Sigmoid colon (tissue), 4 donors: ENCODE measurements at regions not wholly inside any gene's neighbourhood (a gene's known extent, or its start where the extent isn't known, plus 50 kb on each side); places are given as distances from the start of the nearest gene placed in this dataset.

ENCODE experiments used
- CTCF ChIP-seq, 4 experiments: fragments of 450-650 bp in 3 of 4; fragments of 200-600 bp in 1 of 4; IDR thresholded peaks; one replicate each; pipeline ENCODE4 v1.5.1; 2016 to 2019; ENCODE audit warnings: antibody characterized with exemption in 4 of 4, mild to moderate bottlenecking in 3 of 4, moderate library complexity in 2 of 4
- EP300 ChIP-seq, 4 donors: sonication (generic); formaldehyde crosslinking; IDR thresholded peaks; one replicate each; pipeline ENCODE4 v1.6.1; 2017; ENCODE audit warnings: antibody characterized with exemption in 4 of 4
- POLR2A ChIP-seq, 2 donors: fragments of 450-650 bp; IDR thresholded peaks; one replicate each; pipeline ENCODE4 v1.6.1; 2016; ENCODE audit warnings: antibody characterized with exemption in 2 of 2, mild to moderate bottlenecking in 2 of 2, moderate library complexity in 2 of 2
- POLR2AphosphoS5 ChIP-seq, 4 donors: sonication (generic); formaldehyde crosslinking; IDR thresholded peaks; one replicate each; pipeline ENCODE4 v1.6.1; 2017; ENCODE audit warnings: antibody characterized with exemption in 4 of 4

- TF ChIP-seq POLR2A (IDR thresholded peaks at IDR 0.05) (no peak), CTCF (IDR thresholded peaks at IDR 0.05) (no peak), POLR2AphosphoS5 (IDR thresholded peaks at IDR 0.05) (no peak), EP300 (IDR thresholded peaks at IDR 0.05) (no peak)
Observed at GRCh38 chr4:77264826-77265225, 107.8 kb downstream of the CCNG2 start.
